Amniotic stem cell (primary cell): ENCODE measurements at regions not wholly inside any gene's neighbourhood (a gene's known extent, or its start where the extent isn't known, plus 50 kb on each side); places are given as distances from the start of the nearest gene placed in this dataset.
"Not testable (repeated sequence)": the region's sequence is repeated elsewhere in the genome, so short reads cannot be mapped to it uniquely, and the experiment has no call there.

Source experiments
- DNase-seq: peaks from one replicate; lab custom pipeline; 2025; lab: John Stamatoyannopoulos, UW

DNA sequence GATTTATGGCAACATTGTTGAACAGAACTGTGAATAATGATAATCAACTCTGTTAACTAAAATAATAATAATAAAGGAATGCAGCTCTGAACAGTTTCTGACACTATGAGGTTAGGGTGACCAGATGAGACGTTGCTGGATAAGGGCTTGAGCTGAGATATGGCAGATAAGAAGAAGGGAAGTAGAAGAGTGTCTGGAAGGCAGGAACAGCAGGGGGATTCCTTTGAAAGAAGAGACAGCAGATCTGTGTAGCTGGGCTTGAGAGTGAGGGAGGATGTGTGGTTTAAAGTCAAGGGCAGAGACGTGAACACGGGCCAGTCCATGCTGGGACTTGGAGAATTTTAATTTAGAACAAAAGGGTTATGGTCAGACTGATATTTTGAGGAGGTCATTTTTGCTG lies 273.1 kb upstream of the SLC14A2 start:
- no peak for DNase-seq

- DNase-seq, result no peak
These were observed 272.6 kb upstream of the SLC14A2 start for GRCh38 chr18:45342653-45343052.

DNA sequence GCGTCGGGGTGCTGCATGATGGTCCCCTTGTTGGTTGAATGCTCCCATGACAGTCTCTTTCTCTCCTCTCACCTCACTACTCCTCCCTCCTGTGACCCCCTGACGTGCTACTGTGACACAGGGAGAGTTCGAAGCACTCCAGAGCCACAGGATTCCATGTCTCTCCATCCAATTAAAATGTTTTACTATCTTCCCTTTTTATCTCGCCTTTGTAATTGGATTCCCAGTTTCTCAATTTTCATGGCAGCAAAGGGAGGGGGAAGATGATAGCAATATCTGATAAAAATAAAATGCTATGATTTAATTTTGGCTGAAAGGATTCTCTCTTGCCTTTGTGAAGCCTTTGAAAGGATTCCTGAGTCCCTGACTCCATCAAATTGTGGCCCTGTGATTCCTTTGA lies 271.9 kb upstream of the SLC14A2 start:
- no peak for DNase-seq

DNA sequence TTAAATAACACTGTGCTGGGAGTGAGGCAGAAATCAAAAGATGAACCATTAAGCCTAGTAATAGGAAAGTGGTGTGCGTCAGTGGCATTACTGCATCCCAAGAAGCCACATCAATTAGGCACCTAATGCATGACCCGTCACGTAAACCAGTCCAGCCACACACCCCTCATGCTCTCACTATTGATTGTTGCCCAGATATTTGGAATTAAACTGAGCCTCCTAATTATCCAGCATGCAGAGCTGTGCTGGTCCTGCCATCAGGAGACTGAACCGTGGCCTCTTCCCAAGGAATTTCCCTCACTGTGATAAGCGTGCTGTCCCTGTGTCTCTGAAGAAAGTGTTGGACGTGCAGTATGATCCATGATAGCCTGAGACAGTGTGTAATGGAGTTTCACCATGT lies 270.6 kb upstream of the SLC14A2 start:
- not testable (repeated sequence) for DNase-seq

GRCh38 chr18:45349019-45349418 lies 266.3 kb upstream of the SLC14A2 start:
- no peak for DNase-seq

- DNase-seq, result no peak
These were observed 265.8 kb upstream of the SLC14A2 start for GRCh38 chr18:45349467-45349866.

GRCh38 chr18:45350404-45351156 lies 264.7 kb upstream of the SLC14A2 start:
- DNase-seq, result no peak

DNA sequence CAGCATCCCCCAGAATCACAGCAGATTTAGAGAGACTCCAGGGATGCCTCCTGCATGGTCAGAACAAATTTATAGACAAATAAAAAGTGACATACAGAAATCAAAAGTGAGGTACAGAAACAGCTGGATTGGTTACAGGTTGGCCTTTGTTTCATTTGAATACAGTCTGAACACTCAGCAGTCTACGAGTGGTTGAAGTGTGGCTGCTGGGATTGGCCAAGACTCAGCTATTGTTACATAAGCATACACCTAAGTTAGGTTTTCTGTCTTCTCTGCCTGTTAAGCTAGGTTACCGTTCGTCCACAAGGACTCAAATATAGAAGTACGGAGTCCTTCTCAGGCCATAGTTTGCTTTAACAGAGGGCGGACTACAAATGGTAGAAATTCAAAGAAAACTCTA lies 262.4 kb upstream of the SLC14A2 start:
- DNase-seq, result no peak

DNA sequence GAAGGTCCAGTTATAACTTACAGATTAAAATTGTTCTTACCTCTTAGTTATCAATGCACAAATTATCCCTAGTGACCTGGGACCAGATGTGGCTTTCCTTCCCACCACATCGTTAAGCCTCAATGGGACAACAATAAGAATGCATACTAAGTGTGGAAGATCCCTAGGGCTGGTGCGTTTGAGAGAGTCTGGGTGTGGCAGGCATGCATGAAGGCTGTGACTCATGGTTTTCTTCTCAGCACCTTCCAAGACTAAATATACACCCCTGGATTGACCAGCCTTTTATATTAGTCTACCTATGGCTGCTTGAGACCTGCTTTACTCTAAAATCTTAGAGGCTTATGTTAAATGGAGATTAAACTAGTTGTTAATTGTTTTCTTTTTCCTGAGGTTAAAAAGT lies 261.7 kb upstream of the SLC14A2 start:
- DNase-seq, result no peak

DNA sequence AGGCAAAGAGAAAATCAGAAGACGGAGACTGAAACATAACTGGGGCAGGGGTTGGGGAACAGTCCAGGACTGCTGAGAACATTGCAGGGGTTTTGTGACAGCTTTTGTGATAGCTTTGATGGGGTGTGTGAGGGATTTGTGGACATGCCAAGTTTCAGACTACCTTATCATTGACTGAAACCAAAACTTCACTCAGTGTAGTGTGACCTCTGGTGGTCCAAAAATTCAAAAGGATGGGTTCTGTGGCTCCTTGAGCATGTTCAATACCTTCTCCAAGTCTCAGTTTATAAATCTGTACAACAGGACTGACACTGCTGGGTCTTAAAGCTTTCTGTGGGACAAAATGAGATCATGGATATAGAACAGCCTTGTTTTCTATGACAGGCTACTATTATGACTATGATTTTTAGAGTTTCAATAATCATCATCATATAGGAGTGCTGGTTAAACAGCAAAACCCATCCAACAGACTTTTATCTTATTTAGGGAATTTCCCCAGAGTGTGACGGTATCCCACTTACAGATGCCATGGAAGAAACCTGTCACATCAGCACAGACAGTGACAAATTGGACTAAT lies 259.2 kb upstream of the SLC14A2 start:
- no peak for DNase-seq

DNA sequence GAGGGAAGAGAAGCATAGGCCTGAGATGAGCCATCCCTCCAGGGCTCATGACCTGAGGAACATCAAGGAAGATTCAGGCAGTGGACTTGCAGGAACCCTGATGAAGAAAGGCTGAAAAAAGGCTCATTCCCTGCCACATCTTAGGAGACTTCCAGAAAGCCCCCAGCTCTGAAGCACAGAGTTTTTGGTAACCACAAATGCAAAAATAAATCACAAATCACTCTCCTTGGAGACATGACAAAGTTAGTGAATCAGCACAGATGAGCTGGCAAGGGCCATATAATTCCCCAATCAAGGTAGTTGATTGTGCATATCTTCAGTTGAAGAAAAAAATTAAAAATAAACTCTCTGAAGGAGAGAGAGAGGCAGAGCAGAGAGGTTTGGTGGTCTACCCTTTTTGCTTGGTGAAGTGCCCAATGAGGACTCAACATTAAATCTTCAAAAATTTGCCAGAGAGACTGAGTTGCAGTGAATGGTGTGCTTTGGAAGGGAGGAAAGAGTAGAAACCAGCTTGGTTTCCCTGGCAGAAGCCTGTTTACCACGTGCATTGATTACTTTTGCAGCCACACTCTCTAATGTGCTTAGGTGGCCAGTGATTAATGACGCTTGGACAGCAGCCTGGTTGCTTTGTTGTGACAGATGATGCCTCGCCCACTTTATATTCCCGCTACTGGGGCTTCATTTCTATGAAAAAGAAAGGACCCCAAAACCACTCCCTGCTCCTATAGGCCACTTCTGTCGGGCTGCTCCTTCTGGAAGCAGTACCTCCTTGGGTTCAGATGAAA lies 257.4 kb upstream of the SLC14A2 start:
- no peak for DNase-seq

DNA sequence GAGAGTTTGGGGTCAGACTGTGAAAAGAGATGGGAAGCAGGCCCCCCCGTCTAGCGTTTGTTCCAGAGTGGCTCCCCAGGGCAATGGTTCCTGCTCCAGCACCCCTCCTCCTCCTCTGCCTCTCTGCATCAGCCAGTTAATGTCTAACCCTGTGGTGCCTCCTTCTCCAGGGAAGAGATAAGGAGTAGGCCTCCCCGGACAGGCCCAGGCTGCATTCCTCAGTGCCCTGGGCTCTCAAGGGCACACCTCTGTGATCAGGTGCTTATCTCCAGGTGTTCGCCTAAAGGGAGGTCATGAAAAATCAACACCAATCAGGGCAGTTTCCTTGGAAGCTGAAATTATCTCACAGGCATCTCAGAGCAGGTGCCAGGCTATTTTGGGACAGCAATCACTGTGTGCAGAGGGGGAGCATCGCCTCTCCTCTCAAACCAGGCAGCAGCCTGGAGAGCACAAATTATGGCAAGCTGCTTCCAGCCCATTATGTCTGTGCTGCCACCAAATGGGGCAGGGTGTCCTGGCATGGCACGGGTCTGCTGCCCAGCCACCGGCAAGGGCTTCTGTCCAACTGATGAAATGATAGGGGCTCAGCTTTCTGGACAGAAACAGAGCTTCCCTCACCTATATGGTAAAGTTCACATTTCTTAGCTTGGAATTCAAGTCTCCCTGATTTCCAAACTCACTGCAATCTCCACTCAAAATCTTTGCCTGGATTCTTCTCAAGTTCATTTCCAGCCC lies 255.8 kb upstream of the SLC14A2 start:
- no peak for DNase-seq

DNA sequence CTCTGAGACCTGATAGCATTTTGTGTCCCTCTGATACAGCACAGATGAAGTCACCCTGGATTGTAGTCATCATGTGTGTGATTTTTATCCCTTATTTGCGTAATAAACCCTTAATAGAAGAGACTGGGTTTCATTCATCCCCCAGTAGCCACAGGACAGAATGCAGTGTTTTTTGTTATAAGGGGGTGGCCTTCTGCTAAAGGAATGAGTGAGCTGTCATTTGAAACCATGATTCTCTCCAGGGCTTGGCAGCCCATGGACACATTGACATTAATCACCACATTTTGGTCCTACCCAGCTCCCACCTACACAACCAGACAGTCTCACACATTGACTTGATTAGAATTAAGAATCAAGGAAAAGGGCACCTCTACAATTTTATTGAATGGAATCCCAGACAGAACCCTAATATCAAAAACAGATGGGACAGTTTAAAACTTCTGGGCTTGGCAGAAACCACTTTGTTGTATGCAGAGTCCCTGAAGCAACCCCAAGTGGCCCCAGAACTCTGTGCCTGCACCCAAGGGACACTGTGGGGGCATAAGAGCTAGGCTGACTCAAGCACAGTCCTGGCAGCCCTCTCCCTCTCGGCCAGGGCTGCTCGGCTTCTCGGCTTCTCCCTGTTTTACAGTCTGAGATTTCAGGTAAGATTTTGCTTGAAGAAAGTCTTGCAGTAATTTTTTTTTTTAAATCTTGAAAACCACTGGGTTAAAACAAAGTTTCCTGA lies 254.0 kb upstream of the SLC14A2 start:
- no peak for DNase-seq

DNA sequence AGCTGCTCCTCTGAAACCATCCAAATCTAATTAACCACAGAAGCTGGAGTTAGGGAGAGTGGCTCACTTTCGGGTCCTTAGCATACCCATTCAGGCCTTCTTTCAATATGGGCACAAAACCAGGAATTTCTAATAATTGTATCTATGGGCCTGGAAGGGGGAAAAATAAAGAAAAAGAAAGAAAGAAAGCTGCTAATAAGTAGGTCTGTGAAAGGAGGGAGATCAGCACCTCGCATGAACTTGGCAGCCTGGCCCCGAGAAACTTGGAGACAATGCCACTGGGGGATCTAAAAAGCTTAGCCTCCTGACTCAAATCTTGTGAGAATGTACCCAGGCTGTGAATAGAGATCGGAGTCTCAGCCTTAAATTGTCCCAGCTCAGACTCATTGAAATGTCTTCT lies 252.1 kb upstream of the SLC14A2 start:
- DNase-seq, result no peak

DNA sequence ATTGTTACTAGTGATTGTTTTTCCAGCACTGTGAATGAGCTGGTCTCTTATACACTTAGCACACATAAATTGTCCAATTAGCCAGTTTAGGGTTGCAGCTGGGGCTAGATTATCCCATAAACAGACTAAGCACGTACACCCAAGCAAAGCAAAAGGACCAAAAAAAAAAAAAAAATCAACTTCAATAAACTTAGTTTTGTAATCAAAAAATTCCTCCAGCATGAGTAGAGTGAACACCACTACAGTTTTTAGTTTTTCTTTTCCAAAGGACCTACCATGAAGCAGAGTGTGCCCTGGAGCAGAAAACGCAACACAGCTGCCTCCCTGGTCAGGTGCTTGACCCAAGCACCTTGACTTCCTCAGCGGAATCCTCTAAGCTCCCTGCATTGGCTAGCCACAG lies 249.4 kb upstream of the SLC14A2 start:
- DNase-seq, result no peak

- no peak for DNase-seq
These were observed 244.8 kb upstream of the SLC14A2 start for GRCh38 chr18:45370255-45371010.

GRCh38 chr18:45373286-45373880 lies 241.9 kb upstream of the SLC14A2 start:
- DNase-seq, result no peak

DNA sequence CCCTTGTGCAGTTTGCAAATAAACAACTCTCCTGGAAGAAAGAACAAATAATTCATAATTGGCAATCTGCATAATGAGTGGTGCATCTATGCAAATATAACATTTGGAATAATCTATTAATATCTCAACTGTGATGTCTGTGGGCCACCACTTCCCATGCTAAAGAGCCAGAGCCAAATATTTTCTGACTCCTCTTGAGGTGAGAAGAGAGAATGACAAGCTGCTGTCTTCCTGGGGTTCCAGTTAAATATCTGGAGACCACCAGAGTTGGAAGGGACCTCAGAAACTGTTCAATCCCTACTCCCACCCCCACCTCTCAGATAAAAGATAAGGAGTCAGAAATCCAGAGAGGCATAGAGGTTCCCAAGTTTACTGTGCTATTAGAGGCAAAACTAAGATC lies 241.0 kb upstream of the SLC14A2 start:
- no peak for DNase-seq

DNA sequence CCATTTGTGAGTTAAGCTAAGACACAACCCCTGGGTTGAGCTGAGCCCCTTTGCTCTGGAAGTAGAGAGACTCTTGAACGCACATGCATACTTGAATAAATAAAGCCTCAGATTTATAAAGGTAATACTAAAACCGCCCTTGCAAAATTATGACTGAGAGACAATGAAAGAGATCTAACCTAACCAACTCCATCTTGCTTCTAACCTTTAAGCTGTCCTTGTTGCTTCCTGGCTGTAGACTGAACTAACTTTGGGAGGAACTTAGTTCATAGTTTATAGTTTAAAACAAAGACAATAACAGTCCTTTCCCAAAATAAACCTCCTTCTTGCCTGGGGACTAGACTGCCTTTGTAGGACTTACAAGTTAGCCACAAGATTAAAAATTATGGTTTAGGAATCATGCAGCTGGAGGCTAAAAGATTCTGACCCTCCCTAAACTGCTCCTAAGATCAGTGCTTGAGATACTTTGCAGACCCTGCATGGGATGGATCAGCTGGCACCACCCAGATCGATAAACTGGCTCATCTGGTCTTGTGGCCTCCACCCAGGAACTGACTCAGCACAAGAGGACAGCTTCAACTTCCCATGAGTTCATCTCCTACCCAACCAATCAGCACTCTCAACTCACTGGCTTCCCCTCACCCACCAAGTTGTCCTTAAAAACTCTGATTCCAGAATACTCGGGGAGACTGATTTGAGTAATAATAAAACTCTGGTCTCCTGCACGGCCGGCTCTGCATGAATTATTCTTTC lies 240.2 kb upstream of the SLC14A2 start:
- no peak for DNase-seq

- no peak for DNase-seq
These were observed 239.1 kb upstream of the SLC14A2 start for GRCh38 chr18:45376193-45376592.
